DND-41 (cell line): ENCODE measurements at regions not wholly inside any gene's neighbourhood (a gene's known extent, or its start where the extent isn't known, plus 50 kb on each side); places are given as distances from the start of the nearest gene placed in this dataset.

Experiments used
- ATAC-seq: fragments of 200-7000 bp; cut with Tn5 transposase; 3 replicates; pipeline ENCODE4 v1.9.1; 2021; ENCODE audit warnings: low read depth; ENCODE audit not compliant: insufficient read depth
- DNase-seq: peaks from one replicate; pipeline ENCODE4 v3.0.0-alpha.2; 2020
- H2AFZ ChIP-seq: 2 replicates; pipeline ENCODE4 v1.6.0; 2012; ENCODE audit warnings: low read depth, low read length
- H3K27ac ChIP-seq: 2 replicates; pipeline ENCODE4 v1.5.1; 2012; ENCODE audit warnings: low read length, inconsistent platforms
- H3K27me3 ChIP-seq: fragments of 200-600 bp; sonication (generic); 2 replicates; pipeline ENCODE4 v1.6.0; 2012; ENCODE audit warnings: low read length, mild to moderate bottlenecking, inconsistent platforms; ENCODE audit not compliant: insufficient read depth, poor library complexity
- H3K36me3 ChIP-seq: 2 replicates; pipeline ENCODE4 v1.5.1; 2012; ENCODE audit warnings: low read length, inconsistent platforms; ENCODE audit not compliant: insufficient read depth
- H3K4me1 ChIP-seq: 2 replicates; pipeline ENCODE4 v1.5.1; 2012; ENCODE audit warnings: mild to moderate bottlenecking, low read length; ENCODE audit not compliant: insufficient read depth
- H3K4me2 ChIP-seq: 2 replicates; pipeline ENCODE4 v1.6.0; 2012; ENCODE audit warnings: mild to moderate bottlenecking, moderate library complexity, low read length, inconsistent platforms; ENCODE audit not compliant: insufficient read depth
- H3K4me3 ChIP-seq, 2 experiments: fragments of 200-600 bp in 1 of 2; shearing (Covaris generic) in 1 of 2; 2 replicates each; pipeline ENCODE4 v1.5.1; 2012 to 2016; ENCODE audit warnings: inconsistent platforms in 2 of 2, low read length in 2 of 2, mild to moderate bottlenecking in 2 of 2, low read depth in 1 of 2, moderate library complexity in 1 of 2
- H3K79me2 ChIP-seq: 2 replicates; pipeline ENCODE4 v1.6.0; 2012; ENCODE audit warnings: low read length, inconsistent platforms; ENCODE audit not compliant: insufficient read depth
- H3K9ac ChIP-seq: 2 replicates; pipeline ENCODE4 v1.6.0; 2012; ENCODE audit warnings: low read depth, mild to moderate bottlenecking, inconsistent platforms, low read length, moderate library complexity
- H3K9me3 ChIP-seq: 2 replicates; pipeline ENCODE4 v1.5.1; 2012; ENCODE audit warnings: low read length, moderate library complexity, mild to moderate bottlenecking, inconsistent platforms; ENCODE audit not compliant: insufficient read depth, severe bottlenecking
- H4K20me1 ChIP-seq: 2 replicates; pipeline ENCODE4 v1.6.0; 2012; ENCODE audit warnings: low read length; ENCODE audit not compliant: insufficient read depth
- EZH2 ChIP-seq: IDR thresholded peaks from 3 replicates; pipeline ENCODE4 v1.6.1; 2012; ENCODE audit warnings: borderline replicate concordance, low read depth, mild to moderate bottlenecking, moderate library complexity, low read length, inconsistent platforms; ENCODE audit not compliant: severe bottlenecking
- TF ChIP-seq, protein P1 (sequence below): IDR thresholded peaks from 2 replicates; pipeline ENCODE4 v1.5.1; 2012; ENCODE audit warnings: borderline replicate concordance, low read length, moderate library complexity, mild to moderate bottlenecking; ENCODE audit not compliant: poor library complexity, severe bottlenecking; ENCODE audit errors: extremely low read depth

DNA sequence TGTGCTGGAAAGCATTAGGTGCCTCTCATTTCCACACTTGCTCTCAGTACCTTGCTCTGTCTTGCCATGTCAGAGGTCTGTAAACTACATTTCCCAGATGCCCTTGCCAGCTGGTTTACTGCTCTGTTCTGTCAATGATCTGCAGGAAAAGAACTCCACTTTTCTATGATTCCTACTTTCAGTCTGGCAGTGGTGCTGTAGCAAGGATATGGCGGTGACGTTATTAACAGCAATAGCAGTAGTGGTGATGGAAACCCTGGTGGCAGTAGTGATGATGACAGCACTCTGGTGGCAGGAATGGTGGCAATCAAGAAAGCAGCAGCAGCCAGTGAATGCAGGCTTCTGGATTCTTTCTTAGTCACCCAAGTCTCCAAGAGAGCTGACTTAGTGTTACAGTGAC is 665.2 kb downstream of the DIPK2A start:
- no peak for DNase-seq

DNA sequence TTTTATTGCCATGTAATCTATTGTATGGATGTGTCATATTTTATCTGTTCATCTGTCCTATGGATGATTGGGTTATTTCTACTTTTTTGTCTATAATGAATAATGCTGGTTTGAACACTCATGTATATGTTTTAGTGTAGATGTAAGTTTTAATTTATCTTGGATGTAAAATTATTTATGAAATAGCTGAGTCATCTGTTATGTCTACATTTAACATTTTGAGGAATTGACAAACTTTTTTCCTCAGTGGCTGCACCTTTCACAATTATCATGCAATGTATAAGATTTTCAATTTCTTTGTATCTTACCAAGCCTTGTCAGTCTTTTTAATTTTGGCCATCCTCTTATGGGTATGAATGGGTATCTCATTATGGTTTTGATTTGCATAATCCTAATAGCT is 666.4 kb downstream of the DIPK2A start:
- H3K36me3 ChIP-seq = no peaks in the 10 kb centered on the region
- no peak overlapping the region for H3K4me3 ChIP-seq
- H3K4me1 ChIP-seq = no peaks in the 10 kb centered on the region
- no peak for DNase-seq
- no peaks in the 10 kb centered on the region for H4K20me1 ChIP-seq
- H3K79me2 ChIP-seq = no peaks in the 10 kb centered on the region
- H3K27me3 ChIP-seq = no peaks in the 10 kb centered on the region
- H2AFZ ChIP-seq = no peak overlapping the region
- no peak overlapping the region for H3K9ac ChIP-seq
- no peak for TF ChIP-seq EZH2
- TF ChIP-seq, protein P1, sequence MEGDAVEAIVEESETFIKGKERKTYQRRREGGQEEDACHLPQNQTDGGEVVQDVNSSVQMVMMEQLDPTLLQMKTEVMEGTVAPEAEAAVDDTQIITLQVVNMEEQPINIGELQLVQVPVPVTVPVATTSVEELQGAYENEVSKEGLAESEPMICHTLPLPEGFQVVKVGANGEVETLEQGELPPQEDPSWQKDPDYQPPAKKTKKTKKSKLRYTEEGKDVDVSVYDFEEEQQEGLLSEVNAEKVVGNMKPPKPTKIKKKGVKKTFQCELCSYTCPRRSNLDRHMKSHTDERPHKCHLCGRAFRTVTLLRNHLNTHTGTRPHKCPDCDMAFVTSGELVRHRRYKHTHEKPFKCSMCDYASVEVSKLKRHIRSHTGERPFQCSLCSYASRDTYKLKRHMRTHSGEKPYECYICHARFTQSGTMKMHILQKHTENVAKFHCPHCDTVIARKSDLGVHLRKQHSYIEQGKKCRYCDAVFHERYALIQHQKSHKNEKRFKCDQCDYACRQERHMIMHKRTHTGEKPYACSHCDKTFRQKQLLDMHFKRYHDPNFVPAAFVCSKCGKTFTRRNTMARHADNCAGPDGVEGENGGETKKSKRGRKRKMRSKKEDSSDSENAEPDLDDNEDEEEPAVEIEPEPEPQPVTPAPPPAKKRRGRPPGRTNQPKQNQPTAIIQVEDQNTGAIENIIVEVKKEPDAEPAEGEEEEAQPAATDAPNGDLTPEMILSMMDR = no peak
- ATAC-seq = no peak
- H3K9me3 ChIP-seq = no peaks in the 10 kb centered on the region
- no peak overlapping the region for H3K27ac ChIP-seq
- no peak overlapping the region for H3K4me2 ChIP-seq

More for the DNA sequence above, 665.2 kb downstream of the DIPK2A start:
- no peak for ATAC-seq
- no peaks in the 10 kb centered on the region for H4K20me1 ChIP-seq
- no peak overlapping the region for H3K4me2 ChIP-seq
- no peaks in the 10 kb centered on the region for H3K27me3 ChIP-seq
- H3K4me1 ChIP-seq = no peaks in the 10 kb centered on the region
- no peaks in the 10 kb centered on the region for H3K36me3 ChIP-seq
- no peak overlapping the region for H3K4me3 ChIP-seq
- H2AFZ ChIP-seq = no peak overlapping the region; the same call in 1 of the 2 replicates
- H3K27ac ChIP-seq = no peak overlapping the region
- no peaks in the 10 kb centered on the region for H3K9me3 ChIP-seq
- no peaks in the 10 kb centered on the region for H3K79me2 ChIP-seq
- H3K9ac ChIP-seq = no peak overlapping the region
- no peak for TF ChIP-seq EZH2
- TF ChIP-seq, protein P1 = no peak

DNA sequence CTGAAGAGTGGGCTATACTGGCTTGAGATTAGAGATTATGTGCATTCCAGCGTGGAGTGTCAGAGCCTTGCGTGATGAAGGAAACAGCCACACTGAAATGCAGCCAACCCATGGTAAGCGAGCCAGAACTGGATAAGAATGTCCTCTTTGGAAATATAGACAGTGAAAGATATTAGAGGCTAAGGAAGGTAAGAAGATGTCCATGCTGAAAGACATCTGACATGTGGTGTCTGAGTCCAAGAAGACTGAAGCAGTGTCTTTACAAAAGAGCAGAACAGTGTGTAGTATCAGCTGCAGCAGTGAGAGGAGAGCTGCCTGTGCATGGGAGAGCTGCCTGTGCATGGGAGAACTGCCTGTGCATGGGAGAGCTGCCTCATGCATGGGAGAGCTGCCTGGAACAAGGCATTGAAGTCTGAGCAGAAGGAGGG is 672.2 kb downstream of the DIPK2A start:
- DNase-seq (no peak), ATAC-seq (no peak)
- H3K9me3 ChIP-seq = no peaks in the 10 kb centered on the region
- no peaks in the 10 kb centered on the region for H3K4me1 ChIP-seq
- H3K79me2 ChIP-seq = no peaks in the 10 kb centered on the region
- no peak overlapping the region for H3K27ac ChIP-seq
- no peaks in the 10 kb centered on the region for H4K20me1 ChIP-seq
- no peak overlapping the region for H3K9ac ChIP-seq
- no peak overlapping the region for H3K4me2 ChIP-seq
- H3K4me3 ChIP-seq = no peak overlapping the region
- no peaks in the 10 kb centered on the region for H3K27me3 ChIP-seq
- TF ChIP-seq EZH2 = no peak
- TF ChIP-seq, protein P1 = no peak
- no peak overlapping the region for H2AFZ ChIP-seq
- no peaks in the 10 kb centered on the region for H3K36me3 ChIP-seq

DNA sequence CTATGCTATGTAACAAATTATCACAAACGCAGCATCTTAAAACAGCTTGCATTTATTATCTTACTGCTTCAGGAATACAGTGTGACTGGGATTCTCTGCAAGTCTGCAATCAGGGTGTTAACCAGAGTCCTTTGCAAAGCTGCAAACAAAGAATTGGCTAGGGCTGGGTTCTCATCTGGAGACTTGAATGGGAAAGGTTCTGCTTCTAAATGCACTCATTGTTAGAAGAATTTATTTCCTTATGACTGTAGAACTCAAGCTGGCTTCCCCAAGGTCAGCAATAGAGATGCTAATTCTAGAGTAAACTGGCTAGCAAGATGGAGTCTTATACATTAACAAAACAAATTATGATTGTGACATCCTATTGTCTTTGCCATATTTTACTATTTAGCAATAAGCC is 673.7 kb downstream of the DIPK2A start:
- no peaks in the 10 kb centered on the region for H3K36me3 ChIP-seq
- H3K9me3 ChIP-seq = no peaks in the 10 kb centered on the region
- H3K9ac ChIP-seq = no peak overlapping the region
- ATAC-seq (no peak), DNase-seq (no peak)
- no peak overlapping the region for H3K4me3 ChIP-seq
- TF ChIP-seq EZH2 = no peak
- TF ChIP-seq, protein P1 = no peak
- H2AFZ ChIP-seq = no peak overlapping the region
- no peaks in the 10 kb centered on the region for H3K4me1 ChIP-seq
- no peaks in the 10 kb centered on the region for H4K20me1 ChIP-seq
- H3K79me2 ChIP-seq = no peaks in the 10 kb centered on the region
- no peak overlapping the region for H3K27ac ChIP-seq
- H3K27me3 ChIP-seq = no peaks in the 10 kb centered on the region
- no peak overlapping the region for H3K4me2 ChIP-seq
